Thymus (tissue), 11 donors: ENCODE measurements at regions not wholly inside any gene's neighbourhood (a gene's known extent, or its start where the extent isn't known, plus 50 kb on each side); places are given as distances from the start of the nearest gene placed in this dataset.
A peak's percentile ranks its signal among the peaks of the same experiment; 100 is the strongest.

ENCODE experiments used
- DNase-seq, 9 donors: peaks; one replicate each; pipeline ENCODE4 v3.0.0-alpha.2; 2013; ENCODE audit warnings: low spot score in 9 of 9, low read depth in 6 of 9, missing footprints in 1 of 9
- H3K27ac ChIP-seq, 2 donors: one replicate each; pipeline ENCODE4 v1.5.1; 2013; ENCODE audit warnings: control low read depth in 1 of 2, low read depth in 1 of 2, low read length in 1 of 2, mild to moderate bottlenecking in 1 of 2, moderate library complexity in 1 of 2
- H3K27me3 ChIP-seq, 2 donors: one replicate each; pipeline ENCODE4 v1.5.1; 2013; ENCODE audit warnings: low read length in 1 of 2; ENCODE audit not compliant: control insufficient read depth in 2 of 2, insufficient read depth in 1 of 2
- H3K36me3 ChIP-seq, 2 donors: one replicate each; pipeline ENCODE4 v1.5.1; 2013; ENCODE audit warnings: low read length in 1 of 2, mild to moderate bottlenecking in 1 of 2, moderate library complexity in 1 of 2; ENCODE audit not compliant: control insufficient read depth in 2 of 2, insufficient read depth in 2 of 2
- H3K4me1 ChIP-seq, 2 donors: one replicate each; pipeline ENCODE4 v1.5.1; 2013; ENCODE audit warnings: low read length in 2 of 2; ENCODE audit not compliant: control insufficient read depth in 2 of 2, insufficient read depth in 2 of 2
- H3K4me3 ChIP-seq, 2 donors: one replicate each; pipeline ENCODE4 v1.5.1; 2013; ENCODE audit warnings: low read length in 2 of 2, control low read depth in 1 of 2, mild to moderate bottlenecking in 1 of 2
- H3K9me3 ChIP-seq, 2 donors: one replicate each; pipeline ENCODE4 v1.5.1; 2013; ENCODE audit warnings: low read length in 1 of 2, mild to moderate bottlenecking in 1 of 2; ENCODE audit not compliant: control insufficient read depth in 2 of 2, insufficient read depth in 1 of 2
- WGBS: extraction: QIAGEN DNeasy Blood & Tissue Kit; methylation state at CpG from one replicate; pipeline ENCODE4 v1.1.7; 2013; 5-methylcytosine and 5-hydroxymethylcytosine counted together
- donor health status: healthy.

- DNase-seq = peak in 3 of 9 donors; percentile 18 to 67 (median 35)
- H3K4me1 ChIP-seq = no peaks in the 10 kb centered on the region
- WGBS = 100% methylated on average over 1 of the region's 1 CpG
- no peaks in the 10 kb centered on the region for H3K36me3 ChIP-seq
- no peaks in the 10 kb centered on the region for H3K9me3 ChIP-seq
- H3K27me3 ChIP-seq = no peaks in the 10 kb centered on the region
- H3K4me3 ChIP-seq = no peak overlapping the region
- no peak overlapping the region for H3K27ac ChIP-seq
These were observed 62.8 kb downstream of the FAM9B start for GRCh38 chrX:8971116-8971515.

GRCh38 chrX:8969378-8969777 lies 64.5 kb downstream of the FAM9B start:
- DNase-seq = no peak
- no peaks in the 10 kb centered on the region for H3K27me3 ChIP-seq
- H3K4me1 ChIP-seq = no peaks in the 10 kb centered on the region

GRCh38 chrX:8967461-8967860 lies 66.5 kb downstream of the FAM9B start:
- DNase-seq = no peak
- no peak overlapping the region for H3K4me3 ChIP-seq
- 85% methylated on average over 3 of the region's 3 CpGs for WGBS
- no peaks in the 10 kb centered on the region for H3K36me3 ChIP-seq
- no peak overlapping the region for H3K27ac ChIP-seq
- no peaks in the 10 kb centered on the region for H3K9me3 ChIP-seq
- H3K4me1 ChIP-seq = no peaks in the 10 kb centered on the region
- H3K27me3 ChIP-seq = no peaks in the 10 kb centered on the region

More at GRCh38 chrX:8969378-8969777, 64.5 kb downstream of the FAM9B start:
- Histone ChIP-seq H3K27ac (no peak overlapping the region), H3K9me3 (no peaks in the 10 kb centered on the region), H3K36me3 (no peaks in the 10 kb centered on the region), H3K4me3 (no peak overlapping the region)

DNA sequence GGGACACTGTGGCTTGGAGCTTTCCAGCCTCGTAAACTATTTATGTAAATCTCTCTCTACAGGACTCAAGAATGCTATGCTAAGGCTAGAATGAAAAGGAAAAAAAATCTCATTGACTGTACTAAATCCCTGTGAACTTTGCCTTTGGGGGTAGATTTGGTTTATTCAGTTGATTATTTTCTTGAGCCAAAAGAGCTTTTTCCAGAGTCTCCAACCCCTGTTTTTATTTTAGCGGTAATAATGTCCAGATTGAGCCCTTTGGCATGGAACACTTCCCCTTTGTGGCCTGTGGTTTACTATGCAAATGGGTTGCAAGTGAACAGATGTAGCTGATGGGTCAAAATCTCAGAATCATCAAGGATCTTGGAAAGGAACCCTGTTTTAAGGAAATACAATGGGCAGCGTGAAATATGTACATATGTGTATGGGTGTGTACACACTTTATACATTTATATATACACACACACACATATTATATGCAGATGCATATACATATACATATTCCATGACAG lies 72.9 kb downstream of the FAM9B start:
- DNase-seq = no peak
- no peaks in the 10 kb centered on the region for H3K9me3 ChIP-seq
- no peaks in the 10 kb centered on the region for H3K36me3 ChIP-seq
- 12% methylated on average over 3 of the region's 3 CpGs for WGBS
- peaks cover 0 to 7% of the 10 kb centered on the region in 2 donors for H3K27me3 ChIP-seq
- no peaks in the 10 kb centered on the region for H3K4me1 ChIP-seq
- no peak overlapping the region for H3K4me3 ChIP-seq
- no peak overlapping the region for H3K27ac ChIP-seq

DNA sequence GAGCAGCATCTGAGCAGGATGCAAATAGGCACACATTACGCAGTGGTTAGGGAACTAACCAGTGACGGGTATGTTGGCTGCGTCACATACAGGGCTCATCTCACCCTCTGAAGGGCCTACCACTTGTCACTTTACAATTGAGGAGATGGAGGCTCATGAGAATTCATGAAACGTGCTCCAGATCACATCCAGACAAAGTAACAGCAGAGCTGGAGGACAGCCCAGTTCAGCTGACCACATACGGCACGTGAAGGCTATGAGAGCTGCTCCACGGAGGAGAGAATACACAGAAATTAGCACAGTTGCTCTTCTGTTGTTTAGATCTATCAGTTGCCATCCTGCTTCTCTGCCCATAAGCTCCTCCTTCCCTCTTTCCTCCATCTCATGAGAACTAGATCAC lies 78.4 kb downstream of the FAM9B start:
- no peaks in the 10 kb centered on the region for H3K9me3 ChIP-seq
- H3K27me3 ChIP-seq = peaks cover 0 to 7% of the 10 kb centered on the region in 2 donors
- H3K27ac ChIP-seq = no peak overlapping the region
- no peak for DNase-seq
- H3K36me3 ChIP-seq = no peaks in the 10 kb centered on the region
- no peaks in the 10 kb centered on the region for H3K4me1 ChIP-seq
- WGBS = 91% methylated on average over 7 of the region's 7 CpGs
- H3K4me3 ChIP-seq = no peak overlapping the region

- 95% methylated on average over 2 of the region's 2 CpGs for WGBS
These were observed 87.4 kb downstream of the FAM9B start for GRCh38 chrX:8946563-8946962.

DNA sequence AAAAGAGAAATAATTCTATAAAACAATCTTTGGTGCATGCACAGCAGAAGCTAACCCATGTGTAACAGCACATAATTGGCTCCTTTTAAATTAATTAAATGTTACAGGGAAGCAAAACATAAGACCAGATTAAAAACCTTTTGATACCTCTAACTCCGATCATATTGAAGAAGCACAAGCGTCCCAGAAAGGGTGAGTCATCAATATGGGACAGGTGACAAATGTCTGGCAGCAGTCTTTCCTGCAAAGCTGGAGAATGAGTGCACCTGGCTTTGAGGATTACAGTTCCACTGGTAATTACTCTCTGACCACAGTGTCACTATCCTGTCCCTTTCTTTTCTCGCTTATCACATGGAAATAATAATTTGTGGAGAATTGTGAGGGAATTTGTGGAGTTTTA lies 94.6 kb downstream of the FAM9B start:
- Histone ChIP-seq H3K4me1 (no peaks in the 10 kb centered on the region), H3K36me3 (no peaks in the 10 kb centered on the region), H3K9me3 (no peaks in the 10 kb centered on the region), H3K4me3 (no peak overlapping the region), H3K27me3 (no peaks in the 10 kb centered on the region), H3K27ac (no peak overlapping the region)
- DNase-seq = no peak
- 90% methylated on average over 3 of the region's 3 CpGs for WGBS

More at GRCh38 chrX:8946563-8946962, 87.4 kb downstream of the FAM9B start:
- H3K27me3 ChIP-seq = no peaks in the 10 kb centered on the region
- no peaks in the 10 kb centered on the region for H3K4me1 ChIP-seq
- no peak for DNase-seq
- H3K27ac ChIP-seq = no peak overlapping the region
- no peak overlapping the region for H3K4me3 ChIP-seq
- H3K36me3 ChIP-seq = no peaks in the 10 kb centered on the region
- no peaks in the 10 kb centered on the region for H3K9me3 ChIP-seq

DNA sequence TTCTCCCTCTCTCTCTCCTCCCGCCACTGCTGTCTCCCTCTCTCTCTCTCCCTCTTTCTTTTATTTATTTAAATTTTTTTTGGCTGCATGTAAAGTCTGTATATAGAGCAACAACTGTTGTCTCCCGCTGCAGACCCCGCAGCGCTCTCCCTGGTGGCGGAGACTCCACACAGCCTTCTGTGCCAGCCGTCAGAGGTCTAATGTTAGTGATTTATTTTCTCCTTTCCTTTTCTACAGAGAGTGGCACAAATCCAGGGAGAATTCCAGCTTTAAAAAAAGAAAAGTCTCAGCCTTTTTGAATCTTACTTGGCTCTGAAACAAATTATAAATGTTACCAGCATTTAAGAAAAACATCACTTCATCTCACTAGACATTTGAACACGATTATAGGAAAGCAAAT lies 106.2 kb downstream of the FAM9B start:
- DNase-seq = no peak
- no peaks in the 10 kb centered on the region for H3K9me3 ChIP-seq
- WGBS = 91% methylated on average over 7 of the region's 7 CpGs
- H3K27ac ChIP-seq = no peak overlapping the region
- no peak overlapping the region for H3K4me3 ChIP-seq
- H3K4me1 ChIP-seq = no peaks in the 10 kb centered on the region
- H3K27me3 ChIP-seq = no peaks in the 10 kb centered on the region
- no peaks in the 10 kb centered on the region for H3K36me3 ChIP-seq

GRCh38 chrX:8927066-8927635 lies 106.8 kb downstream of the FAM9B start:
- no peak for DNase-seq
- Histone ChIP-seq H3K9me3 (no peaks in the 10 kb centered on the region), H3K4me1 (no peaks in the 10 kb centered on the region), H3K27me3 (no peaks in the 10 kb centered on the region), H3K4me3 (no peak overlapping the region), H3K36me3 (no peaks in the 10 kb centered on the region), H3K27ac (no peak overlapping the region)
- WGBS = 94% methylated on average over 5 of the region's 5 CpGs
